GM12873 (cell line): ENCODE measurements at regions not wholly inside any gene's neighbourhood (a gene's known extent, or its start where the extent isn't known, plus 50 kb on each side); places are given as distances from the start of the nearest gene placed in this dataset.

Experiments
- CTCF ChIP-seq: IDR thresholded peaks from 2 replicates; pipeline ENCODE4 v1.5.1; 2012; ENCODE audit warnings: low read depth, mild to moderate bottlenecking, moderate library complexity, low read length, control low read depth; ENCODE audit not compliant: insufficient read depth; ENCODE audit errors: missing control alignments

GRCh38 chr6:145340256-145340655 lies 395.1 kb downstream of the EPM2A start:
- no peak for TF ChIP-seq CTCF

- TF ChIP-seq CTCF: no peak
These were observed 390.2 kb downstream of the EPM2A start for GRCh38 chr6:145345094-145345493.

- no peak for TF ChIP-seq CTCF
These were observed 388.1 kb downstream of the EPM2A start for GRCh38 chr6:145347216-145347615.

- TF ChIP-seq CTCF: no peak
These were observed 385.3 kb downstream of the EPM2A start for GRCh38 chr6:145349950-145350510.

- TF ChIP-seq CTCF: no peak
These were observed 384.4 kb downstream of the EPM2A start for GRCh38 chr6:145350928-145351327.

GRCh38 chr6:145352382-145353080 lies 382.8 kb downstream of the EPM2A start:
- TF ChIP-seq CTCF: no peak

- TF ChIP-seq CTCF: no peak
These were observed 374.5 kb downstream of the EPM2A start for GRCh38 chr6:145360865-145361264.
